BJ (cell line): ENCODE measurements at regions not wholly inside any gene's neighbourhood (a gene's known extent, or its start where the extent isn't known, plus 50 kb on each side); places are given as distances from the start of the nearest gene placed in this dataset.
A peak's percentile ranks its signal among the peaks of the same experiment; 100 is the strongest.

Source experiments
- CTCF ChIA-PET: fragments of 350-600 bp; formaldehyde crosslinking; extraction: SDS; loops from one replicate; lab custom pipeline; 2021; ENCODE audit warnings: antibody characterized with exemption, inconsistent platforms; lab: Yijun Ruan, JAX
- POLR2A ChIA-PET: fragments of 300-600 bp; sonication (Branson Sonifier 250); formaldehyde crosslinking; extraction: SDS; loops from one replicate; lab custom pipeline; 2021; ENCODE audit warnings: antibody characterized with exemption; lab: Charles Lee
- DNase-seq: peaks from one replicate; pipeline ENCODE4 v3.0.0-alpha.2; 2011; ENCODE audit warnings: low read depth
- H3K27me3 ChIP-seq: 2 replicates; pipeline ENCODE4 v1.6.0; 2011; ENCODE audit warnings: low read length; ENCODE audit not compliant: control insufficient read depth, insufficient read depth
- H3K36me3 ChIP-seq: 2 replicates; pipeline ENCODE4 v1.5.1; 2011; ENCODE audit warnings: low read length; ENCODE audit not compliant: control insufficient read depth, insufficient read depth
- H3K4me3 ChIP-seq: 2 replicates; pipeline ENCODE4 v1.5.1; 2011; ENCODE audit warnings: low read depth, mild to moderate bottlenecking, control low read depth, low read length
- TF ChIP-seq, protein P1 (sequence below): IDR thresholded peaks from 2 replicates; pipeline ENCODE4 v1.5.1; 2011; ENCODE audit warnings: low read depth, mild to moderate bottlenecking, control low read depth, inconsistent platforms, low read length, moderate library complexity; ENCODE audit not compliant: insufficient read depth

DNA sequence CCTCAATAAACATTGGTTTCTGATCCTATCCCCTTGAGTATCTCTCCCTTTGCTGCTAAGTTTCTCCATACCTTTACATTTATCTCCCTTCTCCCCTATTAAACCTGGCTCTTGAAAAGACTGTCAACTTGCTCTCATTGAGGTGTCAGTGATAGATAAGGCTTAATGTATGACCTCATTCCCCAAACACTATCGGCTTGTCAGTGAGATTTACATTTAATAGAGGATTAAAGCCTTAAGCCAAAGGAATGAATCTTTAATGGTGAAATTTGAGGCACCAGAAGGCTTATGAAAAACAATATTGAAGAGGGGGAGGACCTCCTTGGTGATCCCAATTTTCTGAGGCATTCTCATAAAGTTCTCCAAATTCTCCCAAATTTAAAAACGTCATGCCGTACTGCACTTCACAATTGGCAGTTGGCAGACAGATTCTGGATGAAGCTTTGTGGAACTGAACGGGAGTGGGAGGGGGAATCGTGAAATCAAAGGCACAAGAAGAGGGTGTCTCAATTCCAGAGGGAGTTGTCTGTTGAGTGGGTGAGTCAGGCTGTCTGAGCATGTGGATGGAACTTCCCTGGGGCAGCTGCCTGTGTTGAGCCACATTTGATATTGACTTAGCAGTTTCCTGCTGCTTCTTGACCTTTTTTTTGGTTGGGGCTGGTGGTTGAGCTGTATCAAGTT is 478.8 kb downstream of the NPIPA7 start:
- POLR2A ChIA-PET = no interaction called here
- Histone ChIP-seq H3K27me3 (no peaks in the 10 kb centered on the region), H3K36me3 (no peaks in the 10 kb centered on the region), H3K4me3 (no peak overlapping the region)
- no peak for DNase-seq
- TF ChIP-seq, protein P1, sequence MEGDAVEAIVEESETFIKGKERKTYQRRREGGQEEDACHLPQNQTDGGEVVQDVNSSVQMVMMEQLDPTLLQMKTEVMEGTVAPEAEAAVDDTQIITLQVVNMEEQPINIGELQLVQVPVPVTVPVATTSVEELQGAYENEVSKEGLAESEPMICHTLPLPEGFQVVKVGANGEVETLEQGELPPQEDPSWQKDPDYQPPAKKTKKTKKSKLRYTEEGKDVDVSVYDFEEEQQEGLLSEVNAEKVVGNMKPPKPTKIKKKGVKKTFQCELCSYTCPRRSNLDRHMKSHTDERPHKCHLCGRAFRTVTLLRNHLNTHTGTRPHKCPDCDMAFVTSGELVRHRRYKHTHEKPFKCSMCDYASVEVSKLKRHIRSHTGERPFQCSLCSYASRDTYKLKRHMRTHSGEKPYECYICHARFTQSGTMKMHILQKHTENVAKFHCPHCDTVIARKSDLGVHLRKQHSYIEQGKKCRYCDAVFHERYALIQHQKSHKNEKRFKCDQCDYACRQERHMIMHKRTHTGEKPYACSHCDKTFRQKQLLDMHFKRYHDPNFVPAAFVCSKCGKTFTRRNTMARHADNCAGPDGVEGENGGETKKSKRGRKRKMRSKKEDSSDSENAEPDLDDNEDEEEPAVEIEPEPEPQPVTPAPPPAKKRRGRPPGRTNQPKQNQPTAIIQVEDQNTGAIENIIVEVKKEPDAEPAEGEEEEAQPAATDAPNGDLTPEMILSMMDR = no peak
- CTCF ChIA-PET = no interaction called here

DNA sequence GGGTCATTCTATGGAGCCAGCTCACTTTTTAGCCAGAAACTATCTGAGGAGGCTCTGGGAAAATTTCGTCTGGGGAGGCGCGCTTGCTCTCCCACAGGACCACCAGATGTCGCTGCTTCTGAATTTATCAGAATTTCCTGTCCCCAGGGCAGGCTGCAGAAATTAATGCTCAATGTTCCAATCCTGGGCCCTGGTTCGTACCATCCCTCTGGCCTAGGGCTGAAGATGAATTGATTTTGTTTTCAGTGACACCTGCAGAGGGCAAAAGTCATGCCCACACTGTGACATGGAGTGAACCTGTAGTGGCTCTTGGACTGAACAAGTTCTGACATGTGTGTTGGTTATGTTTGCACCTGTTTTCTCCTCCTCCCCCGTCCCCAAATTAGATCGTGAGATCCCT is 482.6 kb downstream of the NPIPA7 start:
- POLR2A ChIA-PET = no interaction called here
- Histone ChIP-seq H3K27me3 (no peaks in the 10 kb centered on the region; the same call in 1 of the 2 replicates), H3K36me3 (no peaks in the 10 kb centered on the region), H3K4me3 (no peak overlapping the region)
- DNase-seq = no peak
- TF ChIP-seq, protein P1 = peak; percentile 74
- CTCF ChIA-PET = interaction anchor here (0.6 to 3.3 kb wide), 11 partner anchors 9 to 718 kb away, joined by 3 to 14 read pairs (median 4); no protein-coding TSS in a partner anchor

DNA sequence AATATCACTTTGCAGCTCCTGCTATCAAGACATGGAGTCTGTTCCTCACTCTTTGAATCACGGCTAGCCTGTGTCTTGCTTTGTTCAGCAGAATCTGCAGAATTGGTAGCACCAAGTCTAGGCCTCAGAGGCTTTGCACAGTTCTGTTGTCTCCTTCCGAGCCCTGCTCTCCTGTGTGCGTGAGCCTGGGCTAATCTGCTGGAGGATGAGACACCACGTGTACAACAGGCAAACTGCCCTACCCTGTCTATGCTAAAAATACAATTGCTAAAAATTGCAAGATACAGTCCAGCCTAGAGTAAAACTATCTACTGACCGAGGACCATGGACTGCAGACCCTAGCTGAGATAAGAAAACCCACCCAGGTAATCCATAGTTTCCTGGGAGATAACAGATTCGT is 484.7 kb downstream of the NPIPA7 start:
- Histone ChIP-seq H3K27me3 (no peaks in the 10 kb centered on the region; the same call in 1 of the 2 replicates), H3K36me3 (no peaks in the 10 kb centered on the region), H3K4me3 (no peak overlapping the region)
- no peak for DNase-seq
- CTCF ChIA-PET = interaction anchor here (1.0 kb wide), 1 partner anchor 716 kb away, joined by 3 read pairs; no protein-coding TSS in a partner anchor
- TF ChIP-seq, protein P1 = no peak
- POLR2A ChIA-PET = no interaction called here

DNA sequence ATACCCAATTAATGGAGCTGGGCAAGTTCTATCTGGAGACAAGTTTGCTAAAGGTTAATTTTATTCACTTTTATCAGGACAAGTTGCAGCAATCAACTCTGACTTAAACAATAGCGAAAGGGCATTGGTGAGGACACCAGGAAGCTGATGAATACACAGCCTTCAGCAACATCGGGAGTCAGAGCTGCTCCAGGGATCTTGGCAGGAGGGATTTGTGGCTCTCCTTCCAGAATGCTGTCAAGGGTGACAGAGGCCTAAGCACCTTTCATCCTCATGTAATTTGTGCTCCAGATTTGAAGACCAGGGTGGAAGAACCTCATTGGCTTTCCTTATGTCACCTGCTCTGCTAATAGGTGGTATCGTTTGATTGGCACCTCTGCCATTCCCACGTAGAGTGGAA is 485.6 kb downstream of the NPIPA7 start:
- no peak for DNase-seq
- CTCF ChIA-PET = interaction anchor here (1.0 to 1.4 kb wide), 2 partner anchors 9 to 715 kb away, joined by 3 to 4 read pairs; no protein-coding TSS in a partner anchor
- TF ChIP-seq, protein P1 = no peak
- no peak overlapping the region for H3K4me3 ChIP-seq
- POLR2A ChIA-PET = no interaction called here
- H3K36me3 ChIP-seq = no peaks in the 10 kb centered on the region
- H3K27me3 ChIP-seq = no peaks in the 10 kb centered on the region; the same call in 1 of the 2 replicates

DNA sequence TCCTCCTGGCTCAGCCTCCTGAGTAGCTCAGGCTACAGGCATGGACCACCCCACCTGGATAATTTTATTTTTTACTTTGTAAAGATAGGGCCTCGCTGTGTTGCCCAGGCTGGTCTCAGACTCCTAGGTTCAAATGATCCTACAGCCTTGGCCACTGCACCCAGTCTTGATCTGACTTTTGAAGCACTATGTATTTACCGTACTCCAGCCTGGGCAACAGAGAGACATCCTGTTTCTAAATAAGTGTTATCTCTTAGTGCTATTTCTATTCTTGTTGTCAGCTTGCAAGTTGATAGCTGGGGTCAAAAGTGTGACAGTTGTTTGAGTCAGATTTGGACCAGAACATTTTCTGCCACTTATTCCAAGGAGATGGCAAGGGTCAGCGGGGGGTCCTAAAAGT is 486.4 kb downstream of the NPIPA7 start:
- TF ChIP-seq, protein P1 = no peak
- POLR2A ChIA-PET = no interaction called here
- Histone ChIP-seq H3K36me3 (no peaks in the 10 kb centered on the region), H3K4me3 (no peak overlapping the region), H3K27me3 (no peaks in the 10 kb centered on the region; the same call in 1 of the 2 replicates)
- CTCF ChIA-PET = interaction anchor here (0.7 to 1.8 kb wide), 3 partner anchors 8 to 602 kb away, joined by 3 to 4 read pairs (median 4); no protein-coding TSS in a partner anchor
- DNase-seq = no peak
